ENCODE measurements at regions not wholly inside any gene's neighbourhood (a gene's known extent, or its start where the extent isn't known, plus 50 kb on each side); places are given as distances from the start of the nearest gene placed in this dataset.

GRCh38 chr13:33679658-33680012, 138.3 kb upstream of the RFC3 start:
- Histone ChIP-seq H3K27ac (ENCODE audit: insufficient read depth, low read length) (no peak overlapping the region), H2BK20ac (ENCODE audit: low read depth, low read length) (no peak overlapping the region), H4K5ac (ENCODE audit: low read depth, low read length) (no peak overlapping the region), H2AK9ac (replicated peaks; ENCODE audit: low read depth, low read length, poor library complexity) (no peak overlapping the region), H2BK120ac (ENCODE audit: low read depth, low read length) (no peak overlapping the region), H3K14ac (replicated peaks; ENCODE audit: low read depth, low read length) (no peak overlapping the region), H3K18ac (ENCODE audit: low read depth, low read length) (no peak overlapping the region), H3K27me3 (ENCODE audit: control insufficient read depth, insufficient read depth, low read length) (peaks cover 6% of the 10 kb centered on the region), H3K9ac (ENCODE audit: low read depth, low read length) (no peak overlapping the region), H3K4me2 (ENCODE audit: low read depth, low read length) (no peak overlapping the region), H3K4me3 (ENCODE audit: insufficient read depth, low read depth, low read length) (no peak overlapping the region), H2AFZ (replicated peaks; ENCODE audit: low read length, poor library complexity) (no peak overlapping the region), H3K23ac (ENCODE audit: low read depth, low read length) (no peak overlapping the region), H3K4me1 (ENCODE audit: control insufficient read depth, insufficient read depth, low read length) (peaks cover 2% of the 10 kb centered on the region; the same call in 1 of the 2 replicates), H2BK5ac (ENCODE audit: low read depth, low read length, poor library complexity, severe bottlenecking) (no peak overlapping the region), H4K8ac (ENCODE audit: low read depth in 2 of 2, low read length in 2 of 2) (no peak overlapping the region), H2AK5ac (ENCODE audit: low read depth, low read length) (no peak overlapping the region), H4K91ac (ENCODE audit: insufficient read depth, low read depth, low read length) (no peak overlapping the region), H2BK15ac (ENCODE audit: low read depth, low read length) (no peak overlapping the region), H3K9me3 (ENCODE audit: control insufficient read depth, insufficient read depth, low read length) (no peaks in the 10 kb centered on the region), H4K20me1 (ENCODE audit: insufficient read depth, low read length) (no peaks in the 10 kb centered on the region), H3K56ac (ENCODE audit: extremely low read depth, insufficient read depth, low read length) (no peak overlapping the region), H3K9me1 (ENCODE audit: insufficient read depth, low read length) (no peaks in the 10 kb centered on the region), H3K4ac (ENCODE audit: low read depth, low read length) (no peak overlapping the region), H3K79me1 (ENCODE audit: low read depth in 1 of 2, low read length in 2 of 2) (no peaks in the 10 kb centered on the region), H3K36me3 (ENCODE audit: control insufficient read depth, insufficient read depth, low read length) (no peaks in the 10 kb centered on the region)
- no CpG with 5 or more reads among the region's 1 CpG for WGBS, 2 experiments (ENCODE audit: extremely low coverage in 2 of 2, insufficient read length in 1 of 2)
- dilution Hi-C loops (cut with HindIII; ENCODE audit: low sequenced_read_pairs, unreplicated experiment): no loop called here
- POLR2A ChIA-PET (ENCODE audit: unreplicated experiment): no interaction called here
- DNase-seq (no peak), ATAC-seq (ENCODE audit: low read depth) (no peak)
- CTCF ChIA-PET: no interaction called here
- no peak for TF ChIP-seq RFX5 (IDR thresholded peaks at IDR 0.05; ENCODE audit: low read depth, low read length)
- TF ChIP-seq MAFK (IDR thresholded peaks at IDR 0.05; ENCODE audit: low read depth, low read length): no peak
- no peak for TF ChIP-seq SMC3 (IDR thresholded peaks at IDR 0.05; ENCODE audit: low read depth, low read length)
- no peak for TF ChIP-seq RCOR1 (IDR thresholded peaks at IDR 0.05; ENCODE audit: insufficient replicate concordance, low read length)
- TF ChIP-seq CTCF (conservative IDR thresholded peaks at IDR 0.05; ENCODE audit: low read depth, low read length): no peak
- no peak for TF ChIP-seq MAZ (IDR thresholded peaks at IDR 0.05; ENCODE audit: borderline replicate concordance, low read depth, low read length)
- BruUV-seq (replicated peaks): no TSS peak
- intact Hi-C loops (cut with micrococcal nuclease): no loop called here
- in situ Hi-C loops (cut with MboI; ENCODE audit: low sequenced_read_pairs): no loop called here

Measured in IMR-90 (cell line).